ENCODE measurements at regions not wholly inside any gene's neighbourhood (a gene's known extent, or its start where the extent isn't known, plus 50 kb on each side); places are given as distances from the start of the nearest gene placed in this dataset.

GRCh38 chr4:58600290-58600689 lies 1490.1 kb upstream of the IGFBP7 start:
- Histone ChIP-seq H3K4me3 (replicated peaks in 1 of 3) (no peak overlapping the region), H3K27ac (no peak overlapping the region), H3K4me1 (no peaks in the 10 kb centered on the region), H3K36me3 (no peaks in the 10 kb centered on the region), H3K9me3 (no peaks in the 10 kb centered on the region), H3K27me3 (no peaks in the 10 kb centered on the region)
- no peak for TF ChIP-seq POLR2A (IDR thresholded peaks at IDR 0.05)
- TF ChIP-seq, protein P1, sequence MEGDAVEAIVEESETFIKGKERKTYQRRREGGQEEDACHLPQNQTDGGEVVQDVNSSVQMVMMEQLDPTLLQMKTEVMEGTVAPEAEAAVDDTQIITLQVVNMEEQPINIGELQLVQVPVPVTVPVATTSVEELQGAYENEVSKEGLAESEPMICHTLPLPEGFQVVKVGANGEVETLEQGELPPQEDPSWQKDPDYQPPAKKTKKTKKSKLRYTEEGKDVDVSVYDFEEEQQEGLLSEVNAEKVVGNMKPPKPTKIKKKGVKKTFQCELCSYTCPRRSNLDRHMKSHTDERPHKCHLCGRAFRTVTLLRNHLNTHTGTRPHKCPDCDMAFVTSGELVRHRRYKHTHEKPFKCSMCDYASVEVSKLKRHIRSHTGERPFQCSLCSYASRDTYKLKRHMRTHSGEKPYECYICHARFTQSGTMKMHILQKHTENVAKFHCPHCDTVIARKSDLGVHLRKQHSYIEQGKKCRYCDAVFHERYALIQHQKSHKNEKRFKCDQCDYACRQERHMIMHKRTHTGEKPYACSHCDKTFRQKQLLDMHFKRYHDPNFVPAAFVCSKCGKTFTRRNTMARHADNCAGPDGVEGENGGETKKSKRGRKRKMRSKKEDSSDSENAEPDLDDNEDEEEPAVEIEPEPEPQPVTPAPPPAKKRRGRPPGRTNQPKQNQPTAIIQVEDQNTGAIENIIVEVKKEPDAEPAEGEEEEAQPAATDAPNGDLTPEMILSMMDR (IDR thresholded peaks at IDR 0.05), result no peak
- intact Hi-C loops (cut with DNase I), result no loop called here
- 93% methylated on average over 2 of the region's 2 CpGs for WGBS, 2 donors
- DNase-seq, result no peak

GRCh38 chr4:58590722-58591121 lies 1480.5 kb upstream of the IGFBP7 start:
- no peak for TF ChIP-seq POLR2A (IDR thresholded peaks at IDR 0.05)
- TF ChIP-seq, protein P1 (IDR thresholded peaks at IDR 0.05), result no peak
- no peaks in the 10 kb centered on the region for H3K4me1 ChIP-seq
- H3K36me3 ChIP-seq, result no peaks in the 10 kb centered on the region
- no peak overlapping the region for H3K27ac ChIP-seq
- WGBS, 2 donors, result 61 to 67% methylated on average over 2 of the region's 2 CpGs
- H3K4me3 ChIP-seq (replicated peaks in 1 of 3), result no peak overlapping the region
- no peak for DNase-seq
- H3K27me3 ChIP-seq, result no peaks in the 10 kb centered on the region
- H3K9me3 ChIP-seq, result no peaks in the 10 kb centered on the region
- intact Hi-C loops (cut with DNase I), result no loop called here

- WGBS, 2 donors, result 89% methylated on average over 6 of the region's 6 CpGs
- TF ChIP-seq, protein P1 (IDR thresholded peaks at IDR 0.05), result no peak
- TF ChIP-seq POLR2A (IDR thresholded peaks at IDR 0.05), result no peak
- no peak overlapping the region for H3K27ac ChIP-seq
Observed at GRCh38 chr4:58587856-58588255, 1477.7 kb upstream of the IGFBP7 start.

GRCh38 chr4:58566260-58566659 lies 1456.1 kb upstream of the IGFBP7 start:
- Histone ChIP-seq H3K27me3 (no peaks in the 10 kb centered on the region), H3K9me3 (no peaks in the 10 kb centered on the region), H3K27ac (no peak overlapping the region), H3K36me3 (no peaks in the 10 kb centered on the region), H3K4me1 (no peaks in the 10 kb centered on the region), H3K4me3 (replicated peaks in 1 of 3) (no peak overlapping the region)
- intact Hi-C loops (cut with DNase I), result no loop called here
- no peak for DNase-seq
- no peak for TF ChIP-seq POLR2A (IDR thresholded peaks at IDR 0.05)
- TF ChIP-seq, protein P1 (IDR thresholded peaks at IDR 0.05), result no peak
- 23 to 48% methylated on average over 1 of the region's 1 CpG for WGBS, 2 donors

More at GRCh38 chr4:58587856-58588255, 1477.7 kb upstream of the IGFBP7 start:
- Histone ChIP-seq H3K9me3 (no peaks in the 10 kb centered on the region), H3K4me1 (no peaks in the 10 kb centered on the region), H3K36me3 (no peaks in the 10 kb centered on the region), H3K27me3 (no peaks in the 10 kb centered on the region), H3K4me3 (replicated peaks in 1 of 3) (no peak overlapping the region)
- intact Hi-C loops (cut with DNase I), result no loop called here
- DNase-seq, result no peak

- WGBS, 2 donors, result 87 to 90% methylated on average over 6 of the region's 6 CpGs
- no peak for DNase-seq
- TF ChIP-seq, protein P1 (IDR thresholded peaks at IDR 0.05), result no peak
- no peak for TF ChIP-seq POLR2A (IDR thresholded peaks at IDR 0.05)
- intact Hi-C loops (cut with DNase I), result no loop called here
- H3K4me1 ChIP-seq, result no peaks in the 10 kb centered on the region
- H3K27me3 ChIP-seq, result no peaks in the 10 kb centered on the region
- H3K4me3 ChIP-seq (replicated peaks in 1 of 3), result no peak overlapping the region
- no peaks in the 10 kb centered on the region for H3K9me3 ChIP-seq
- no peaks in the 10 kb centered on the region for H3K36me3 ChIP-seq
- no peak overlapping the region for H3K27ac ChIP-seq
Observed at GRCh38 chr4:58564695-58565475, 1454.7 kb upstream of the IGFBP7 start.
